Non-pigmented ciliary epithelial cell (primary cell): ENCODE measurements at regions not wholly inside any gene's neighbourhood (a gene's known extent, or its start where the extent isn't known, plus 50 kb on each side); places are given as distances from the start of the nearest gene placed in this dataset.
A peak's percentile ranks its signal among the peaks of the same experiment; 100 is the strongest.

Experiments used
- DNase-seq: peaks from one replicate; pipeline ENCODE4 v3.0.0-alpha.2; 2010; ENCODE audit warnings: low read depth

- DNase-seq: no peak
Observed at GRCh38 chr14:53896726-53897125, 59.9 kb downstream of the BMP4 start.

GRCh38 chr14:53894456-53894855 is 62.2 kb downstream of the BMP4 start:
- DNase-seq: peak; percentile 51

GRCh38 chr14:53893374-53893773 is 63.3 kb downstream of the BMP4 start:
- DNase-seq: no peak

GRCh38 chr14:53890611-53891101 is 66.0 kb downstream of the BMP4 start:
- no peak for DNase-seq

- DNase-seq: no peak
Observed at GRCh38 chr14:53888535-53889386, 67.9 kb downstream of the BMP4 start.

GRCh38 chr14:53885136-53885640 is 71.4 kb downstream of the BMP4 start:
- DNase-seq: no peak

GRCh38 chr14:53884601-53885000 is 72.0 kb downstream of the BMP4 start:
- no peak for DNase-seq

GRCh38 chr14:53883739-53884138 is 72.9 kb downstream of the BMP4 start:
- DNase-seq: no peak

GRCh38 chr14:53882684-53883083 is 73.9 kb downstream of the BMP4 start:
- DNase-seq: no peak

- DNase-seq: no peak
Observed at GRCh38 chr14:53881921-53882320, 74.7 kb downstream of the BMP4 start.

GRCh38 chr14:53881161-53881871 is 75.3 kb downstream of the BMP4 start:
- peak; percentile 55 for DNase-seq

GRCh38 chr14:53880761-53881160 is 75.9 kb downstream of the BMP4 start:
- no peak for DNase-seq

GRCh38 chr14:53879747-53880146 is 76.9 kb downstream of the BMP4 start:
- DNase-seq: no peak

GRCh38 chr14:53879022-53879686 is 77.5 kb downstream of the BMP4 start:
- DNase-seq: no peak

GRCh38 chr14:53875324-53875897 is 81.2 kb downstream of the BMP4 start:
- DNase-seq: no peak

GRCh38 chr14:53874704-53875103 is 81.9 kb downstream of the BMP4 start:
- no peak for DNase-seq

- no peak for DNase-seq
Observed at GRCh38 chr14:53872681-53873089, 83.9 kb downstream of the BMP4 start.

GRCh38 chr14:53871951-53872350 is 84.7 kb downstream of the BMP4 start:
- DNase-seq: no peak

GRCh38 chr14:53871011-53871410 is 85.6 kb downstream of the BMP4 start:
- no peak for DNase-seq

- no peak for DNase-seq
Observed at GRCh38 chr14:53865711-53866110, 90.9 kb downstream of the BMP4 start.

- no peak for DNase-seq
Observed at GRCh38 chr14:53861781-53862180, 94.8 kb downstream of the BMP4 start.

GRCh38 chr14:53858345-53858684 is 98.3 kb downstream of the BMP4 start:
- DNase-seq: no peak
